ENCODE measurements at regions not wholly inside any gene's neighbourhood (a gene's known extent, or its start where the extent isn't known, plus 50 kb on each side); places are given as distances from the start of the nearest gene placed in this dataset.

- Histone ChIP-seq H2BK120ac (replicated peaks; ENCODE audit: low read depth, low read length) (no peak overlapping the region), H3K79me2 (ENCODE audit: control insufficient read depth in 1 of 2, insufficient read depth in 2 of 2, low read length in 2 of 2) (no peaks in the 10 kb centered on the region), H4K20me1 (replicated peaks in 1 of 2; ENCODE audit: control insufficient read depth in 1 of 2, insufficient read depth in 2 of 2, low read length in 2 of 2) (no peaks in the 10 kb centered on the region), H3K18ac (ENCODE audit: extremely low read depth, low read length) (no peak overlapping the region), H2AFZ (ENCODE audit: low read length) (no peak overlapping the region), H3K9ac (replicated peaks in 1 of 4; ENCODE audit: extremely low read depth in 1 of 4, low read depth in 3 of 4, low read length in 3 of 4) (no peak overlapping the region), H4K91ac (replicated peaks; ENCODE audit: insufficient read length, low read length) (no peak overlapping the region), H2AK5ac (ENCODE audit: low read depth, low read length) (no peak overlapping the region), H4K8ac (ENCODE audit: extremely low read depth, insufficient read depth, low read length) (no peak overlapping the region), H4K5ac (ENCODE audit: insufficient read length, low read depth, low read length) (no peak overlapping the region), H3K27me3 (replicated peaks in 1 of 4; ENCODE audit: control insufficient read depth in 3 of 4, extremely low read depth in 1 of 4, insufficient read depth in 3 of 4, low read length in 3 of 4) (no peaks in the 10 kb centered on the region), H2BK5ac (ENCODE audit: low read depth, low read length) (no peak overlapping the region), H2BK12ac (ENCODE audit: low read depth, low read length) (no peak overlapping the region), H3K27ac (ENCODE audit: low read depth, low read length) (no peak overlapping the region), H3K4me3 (ENCODE audit: extremely low read depth in 1 of 4, insufficient read depth in 2 of 4, low read depth in 3 of 4, low read length in 4 of 4) (no peak overlapping the region), H3K4me1 (replicated peaks in 1 of 4; ENCODE audit: control insufficient read depth in 3 of 4, insufficient read depth in 4 of 4, low read length in 3 of 4) (no peaks in the 10 kb centered on the region), H3K4me2 (ENCODE audit: insufficient read depth in 1 of 2, low read depth in 2 of 2, low read length in 2 of 2) (no peak overlapping the region), H3K56ac (replicated peaks; ENCODE audit: insufficient read length, low read depth, low read length) (no peak overlapping the region), H3K79me1 (ENCODE audit: low read depth, low read length) (no peaks in the 10 kb centered on the region), H3K14ac (ENCODE audit: insufficient read length) (no peak overlapping the region), H3K23ac (ENCODE audit: insufficient read length) (no peak overlapping the region), H2BK15ac (ENCODE audit: low read length) (no peak overlapping the region), H2BK20ac (ENCODE audit: low read length) (no peak overlapping the region), H3K23me2 (ENCODE audit: low read depth, low read length) (no peaks in the 10 kb centered on the region), H3K36me3 (ENCODE audit: control insufficient read depth in 2 of 4, insufficient read depth in 4 of 4, low read length in 3 of 4) (no peaks in the 10 kb centered on the region), H3K4ac (replicated peaks; ENCODE audit: insufficient read length, low read depth, low read length) (no peak overlapping the region), H3K9me3 (ENCODE audit: insufficient read depth in 2 of 2, low read depth in 1 of 2, low read length in 1 of 2) (no peaks in the 10 kb centered on the region)
- WGBS, 2 experiments (ENCODE audit: extremely low coverage in 1 of 2, insufficient coverage in 1 of 2, insufficient read length in 1 of 2, insufficient replicate concordance in 2 of 2, low coverage in 1 of 2, low lambda C conversion rate in 2 of 2, missing lambda C conversion rate in 1 of 2): 95% methylated on average over 2 of the region's 5 CpGs; no CpG with 5 or more reads in 1 of the 2 experiments
- CTCF ChIA-PET (ENCODE audit: partially characterized antibody): no interaction called here
- FAIRE-seq: no peak
- DNase-seq (ENCODE audit: low read depth in 1 of 2, low spot score in 2 of 2): no peak
- POLR2A ChIA-PET (ENCODE audit: partially characterized antibody): no interaction called here
- TF ChIP-seq CREB1 (IDR thresholded peaks at IDR 0.05): no peak
- TF ChIP-seq POLR2A (IDR thresholded peaks at IDR 0.05; ENCODE audit: control extremely low read depth in 1 of 2, low read depth in 2 of 2, low read length in 2 of 2): no peak
- TF ChIP-seq MAFK (IDR thresholded peaks at IDR 0.05; ENCODE audit: low read depth, low read length): no peak
- no peak for TF ChIP-seq RFX5 (IDR thresholded peaks at IDR 0.05; ENCODE audit: borderline replicate concordance, low read depth, low read length)
- TF ChIP-seq EP300 (IDR thresholded peaks at IDR 0.05; ENCODE audit: borderline replicate concordance in 1 of 2, low read depth in 2 of 2, low read length in 2 of 2): no peak
- TF ChIP-seq TEAD4 (IDR thresholded peaks at IDR 0.05; ENCODE audit: low read depth, low read length): no peak
- TF ChIP-seq CHD1 (IDR thresholded peaks at IDR 0.05; ENCODE audit: low read depth, low read length): no peak
- TF ChIP-seq RNF2 (IDR thresholded peaks at IDR 0.05; ENCODE audit: borderline replicate concordance, low read depth, low read length, missing control alignments, poor library complexity, severe bottlenecking): no peak
- no peak for TF ChIP-seq TAF1 (IDR thresholded peaks at IDR 0.05; ENCODE audit: low read depth, low read length)
These were observed 1299.8 kb upstream of the TMEM132C start for GRCh38 chr12:126967152-126967551.
